NOMO-1 (cell line): ENCODE measurements at regions not wholly inside any gene's neighbourhood (a gene's known extent, or its start where the extent isn't known, plus 50 kb on each side); places are given as distances from the start of the nearest gene placed in this dataset.
"Not testable (repeated sequence)": the region's sequence is repeated elsewhere in the genome, so short reads cannot be mapped to it uniquely, and the experiment has no call there.

Experiments used
- DNase-seq, 2 experiments: peaks; one replicate each; lab custom pipeline; 2025; ENCODE audit not compliant: unreplicated experiment in 2 of 2; lab: John Stamatoyannopoulos, UW

DNA sequence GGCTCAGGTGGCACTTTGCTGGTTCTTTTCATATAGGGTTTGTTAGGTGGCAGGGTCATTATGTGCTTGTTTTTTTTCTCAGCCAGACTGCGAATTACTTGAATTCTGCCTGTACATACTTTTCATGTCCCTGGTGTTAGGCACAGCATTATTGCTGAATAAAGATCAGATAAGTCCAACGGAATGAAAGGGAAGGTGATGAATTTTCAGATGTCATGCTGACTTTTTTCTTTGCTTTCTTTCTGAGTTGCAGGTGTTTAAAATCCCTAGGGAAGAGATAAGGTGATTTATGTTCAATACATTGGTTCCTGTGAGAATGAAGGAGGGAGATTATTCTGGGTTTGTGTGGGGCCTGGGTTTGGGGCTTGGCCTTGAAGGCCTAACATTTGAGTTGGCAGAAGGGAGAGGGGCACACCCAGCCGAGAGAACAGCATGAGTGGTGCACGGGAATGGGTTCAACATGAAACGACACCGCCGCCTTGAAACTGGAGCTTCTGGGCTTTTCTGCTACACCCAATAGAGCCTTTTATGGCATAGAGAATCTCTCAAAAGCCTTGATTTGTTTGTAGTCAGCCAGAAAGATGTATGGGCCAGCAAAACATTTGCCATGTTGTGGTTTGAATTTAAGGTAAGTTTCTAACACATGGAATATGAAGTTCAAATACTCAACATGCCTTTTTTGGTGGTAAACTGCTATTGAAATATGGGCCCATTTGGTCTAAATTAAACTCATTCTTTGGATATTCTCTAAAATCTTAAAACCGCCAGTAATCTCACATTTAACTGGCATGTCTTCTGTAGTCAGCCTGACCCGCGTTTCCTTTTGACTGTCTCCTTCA, 477.0 kb downstream of the PCNX1 start:
- no peak for DNase-seq

GRCh38 chr14:71387753-71388152, 480.5 kb downstream of the PCNX1 start:
- DNase-seq, result no peak

DNA sequence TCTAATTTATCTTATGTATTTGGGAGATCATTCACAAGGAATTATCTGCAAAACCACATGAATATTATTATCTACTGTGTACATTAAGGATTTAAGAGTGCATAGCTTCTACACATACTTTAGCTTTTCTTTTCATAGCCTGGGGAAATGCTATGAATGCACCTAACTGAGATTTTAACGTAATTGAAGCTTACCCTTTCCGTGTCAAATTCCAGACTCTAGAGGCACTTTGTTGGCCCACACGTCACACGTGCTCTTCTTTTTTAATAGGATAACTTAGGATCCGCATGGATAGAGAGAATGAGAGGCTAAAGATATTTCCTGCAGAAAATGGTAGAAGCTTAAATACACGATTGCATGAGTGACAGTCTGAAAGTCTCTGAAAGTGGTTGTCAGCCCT, 481.1 kb downstream of the PCNX1 start:
- DNase-seq, result no peak

- DNase-seq, result no peak
Measured at GRCh38 chr14:71388862-71389261, 481.6 kb downstream of the PCNX1 start.

GRCh38 chr14:71394386-71394785, 487.1 kb downstream of the PCNX1 start:
- DNase-seq, result no peak

DNA sequence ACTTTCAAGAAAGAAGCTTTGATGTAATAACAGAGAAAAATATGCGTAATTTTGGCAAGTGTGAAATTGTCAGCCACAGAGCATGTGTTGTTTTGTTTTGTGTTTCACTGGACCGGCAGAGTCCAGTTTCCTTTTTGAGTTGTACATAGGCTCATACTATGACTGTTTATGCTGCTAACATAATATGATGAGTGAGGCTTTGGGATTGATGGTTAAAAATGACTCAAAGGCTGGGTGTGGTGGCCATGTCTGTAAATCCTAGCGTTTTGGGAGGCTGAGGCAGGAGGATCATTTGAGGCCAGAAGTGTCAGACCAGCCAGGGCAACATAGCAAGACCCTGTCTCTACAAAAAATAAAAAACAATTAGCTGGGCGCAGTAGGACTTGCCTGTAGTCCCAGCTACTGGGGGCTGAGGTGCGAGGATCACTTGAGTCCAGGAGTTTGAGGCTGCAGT, 487.9 kb downstream of the PCNX1 start:
- no peak for DNase-seq

DNA sequence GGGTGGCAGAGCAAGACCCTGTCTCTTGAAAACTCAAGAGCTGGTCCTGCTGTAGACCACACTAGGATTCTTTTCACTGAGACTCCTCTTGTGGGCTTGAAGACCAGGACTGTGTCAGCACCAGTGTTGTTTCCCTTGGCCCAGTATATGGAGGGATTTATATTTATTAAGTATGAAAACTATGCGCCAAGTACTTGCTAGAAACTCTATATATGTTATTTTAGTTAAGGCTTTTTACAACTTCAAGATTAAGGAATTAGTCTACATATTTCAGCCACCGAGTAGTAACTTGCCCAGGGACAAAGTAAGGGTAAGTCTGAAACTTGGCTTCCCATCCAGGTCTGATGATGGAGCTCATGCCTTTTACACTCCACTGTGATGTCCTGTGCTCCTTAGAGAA, 488.4 kb downstream of the PCNX1 start:
- no peak for DNase-seq

DNA sequence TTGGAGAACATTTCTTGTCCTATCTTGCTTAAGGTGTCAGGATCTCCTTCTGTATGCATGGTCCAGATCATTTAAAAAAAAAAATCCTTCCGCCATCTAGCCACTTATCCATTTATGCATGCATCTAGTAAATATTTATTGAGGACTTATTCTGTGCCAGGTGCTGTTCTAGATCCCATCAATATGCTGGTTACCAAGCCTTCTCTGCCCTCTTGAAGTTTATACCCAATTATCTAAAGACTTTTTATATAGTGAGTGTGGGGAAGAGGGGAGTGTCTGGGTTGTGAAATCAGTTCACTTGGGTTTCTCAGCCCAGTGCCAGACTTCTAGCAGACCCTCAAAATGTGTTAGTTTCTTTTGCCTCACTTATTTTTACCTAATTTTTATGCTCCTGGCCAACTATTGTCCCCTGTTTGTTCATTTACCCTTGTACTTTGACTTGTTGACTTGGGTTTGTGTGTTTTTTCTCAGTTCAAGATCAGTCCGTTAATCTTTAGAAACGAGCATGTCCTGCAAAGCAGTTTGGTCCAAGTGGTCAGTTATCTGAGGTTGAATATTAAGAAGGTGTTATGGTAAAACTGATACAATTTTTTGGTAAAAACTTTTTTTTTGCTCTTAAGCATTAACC, 488.9 kb downstream of the PCNX1 start:
- no peak for DNase-seq

DNA sequence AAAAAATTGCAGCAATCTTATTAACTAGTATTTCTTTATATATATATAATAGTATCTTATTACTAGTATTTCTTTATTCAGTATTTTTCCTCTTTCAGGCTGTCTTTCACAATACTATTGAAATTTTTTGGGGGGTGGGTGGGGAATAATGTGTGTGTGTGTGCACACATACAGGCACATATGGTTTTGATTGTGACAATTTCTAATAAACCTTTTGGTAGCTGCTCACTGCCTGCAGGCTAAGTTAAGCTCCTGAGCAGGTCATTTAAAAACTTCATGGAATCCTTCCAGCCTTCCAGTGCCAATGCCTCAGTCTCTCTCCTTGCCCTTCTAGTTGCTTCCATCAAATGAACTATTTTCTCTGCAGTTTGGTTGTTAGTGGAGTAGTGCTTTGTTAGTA, 490.1 kb downstream of the PCNX1 start:
- no peak for DNase-seq

DNA sequence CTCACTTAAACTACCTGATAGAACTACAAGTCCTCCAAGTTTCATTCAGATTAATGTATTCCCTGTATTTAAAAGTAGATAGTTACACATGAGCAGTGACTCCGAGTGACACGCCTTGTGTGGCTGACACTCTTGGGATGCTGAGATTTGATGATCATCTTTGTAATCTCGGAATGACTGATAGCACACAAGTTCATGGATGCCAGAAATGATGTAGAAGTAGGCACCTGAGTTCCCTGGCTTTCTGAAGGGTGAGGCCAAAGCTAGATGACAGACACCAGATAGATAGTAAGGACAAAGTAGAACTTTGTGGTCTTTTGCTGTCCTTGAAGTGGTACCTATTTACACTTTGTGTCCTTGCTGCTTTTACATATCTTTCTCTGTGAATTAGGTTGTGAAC, 491.2 kb downstream of the PCNX1 start:
- DNase-seq, result no peak

GRCh38 chr14:71399057-71399487, 491.8 kb downstream of the PCNX1 start:
- DNase-seq, result peak; percentile 68 to 90

GRCh38 chr14:71400871-71401321, 493.6 kb downstream of the PCNX1 start:
- DNase-seq, result peak; percentile 5 to 43

GRCh38 chr14:71402415-71402814, 495.2 kb downstream of the PCNX1 start:
- not testable (repeated sequence) for DNase-seq

DNA sequence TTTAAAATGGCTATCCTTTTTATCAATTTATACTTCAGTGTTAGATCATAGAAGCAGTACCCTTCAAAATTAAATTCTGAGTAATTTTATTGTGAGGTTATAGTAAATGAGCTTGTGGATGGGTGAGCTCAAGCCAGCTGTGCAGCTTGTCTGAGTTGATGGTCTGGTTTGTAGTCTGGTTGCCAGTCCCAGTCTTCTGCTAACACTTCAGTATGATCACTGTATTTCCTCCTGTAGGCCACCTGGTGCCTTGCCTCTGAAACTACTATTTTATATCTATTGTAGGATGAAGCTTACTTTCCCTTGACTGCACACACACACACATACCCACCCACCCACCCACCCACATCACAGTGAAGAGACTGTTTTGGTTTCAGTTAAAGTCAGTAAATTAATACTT, 496.4 kb downstream of the PCNX1 start:
- peak in 1 of 2 experiments; percentile 21 for DNase-seq

DNA sequence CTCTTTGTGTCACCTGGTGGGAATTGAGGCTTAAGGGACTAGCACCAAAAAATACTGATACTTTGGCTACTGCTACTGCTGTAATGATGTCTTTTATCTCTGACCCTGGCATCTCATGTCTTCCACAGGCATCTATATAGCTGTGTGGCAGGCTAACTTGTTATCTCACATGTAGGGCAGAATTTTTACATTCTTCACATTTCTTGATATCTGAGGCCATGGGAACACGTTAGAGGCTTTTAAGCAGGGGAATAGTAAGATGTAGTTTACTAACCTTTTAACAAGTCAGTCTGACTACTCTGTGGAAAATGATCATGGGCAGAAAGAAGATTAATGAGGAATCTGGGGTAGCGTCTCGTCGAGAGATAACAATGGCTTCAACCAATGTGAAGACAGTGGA, 498.4 kb downstream of the PCNX1 start:
- no peak for DNase-seq

DNA sequence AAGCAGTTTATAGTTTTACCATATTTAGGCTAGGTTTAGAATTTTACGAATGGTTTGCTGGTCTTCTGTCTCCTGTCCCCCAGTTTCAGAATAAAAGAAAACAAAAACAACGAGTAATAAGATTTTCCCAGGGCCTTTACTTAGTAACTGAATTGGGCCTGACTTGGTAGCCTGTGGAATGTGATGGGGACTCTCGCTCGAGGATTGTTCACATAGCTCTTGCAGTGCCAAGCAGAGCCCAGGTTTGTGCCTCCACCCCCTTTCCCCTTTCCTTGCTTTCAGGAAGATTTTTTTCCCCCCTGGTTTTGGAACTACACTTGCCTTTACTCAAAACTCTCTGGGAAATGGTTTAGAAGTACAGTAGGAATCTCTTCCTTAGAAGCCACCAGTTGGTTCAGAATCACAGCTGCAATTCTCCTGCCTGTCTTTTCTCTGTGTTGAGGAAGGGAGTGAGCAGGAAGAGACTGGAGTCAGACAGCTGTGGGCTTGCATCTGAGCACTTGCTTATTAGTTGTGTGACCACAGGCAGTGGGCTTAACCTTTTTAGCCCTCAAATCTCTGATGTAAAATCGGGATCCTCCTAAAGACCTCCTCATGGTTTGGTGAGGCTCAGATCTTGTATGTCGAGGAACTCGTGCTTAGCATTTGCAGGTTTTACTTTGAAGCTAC, 501.2 kb downstream of the PCNX1 start:
- DNase-seq, result no peak

GRCh38 chr14:71410578-71411284, 503.5 kb downstream of the PCNX1 start:
- no peak for DNase-seq

GRCh38 chr14:71411285-71411595, 504.0 kb downstream of the PCNX1 start:
- DNase-seq, result no peak

- no peak for DNase-seq
Measured at GRCh38 chr14:71411738-71412137, 504.5 kb downstream of the PCNX1 start.

DNA sequence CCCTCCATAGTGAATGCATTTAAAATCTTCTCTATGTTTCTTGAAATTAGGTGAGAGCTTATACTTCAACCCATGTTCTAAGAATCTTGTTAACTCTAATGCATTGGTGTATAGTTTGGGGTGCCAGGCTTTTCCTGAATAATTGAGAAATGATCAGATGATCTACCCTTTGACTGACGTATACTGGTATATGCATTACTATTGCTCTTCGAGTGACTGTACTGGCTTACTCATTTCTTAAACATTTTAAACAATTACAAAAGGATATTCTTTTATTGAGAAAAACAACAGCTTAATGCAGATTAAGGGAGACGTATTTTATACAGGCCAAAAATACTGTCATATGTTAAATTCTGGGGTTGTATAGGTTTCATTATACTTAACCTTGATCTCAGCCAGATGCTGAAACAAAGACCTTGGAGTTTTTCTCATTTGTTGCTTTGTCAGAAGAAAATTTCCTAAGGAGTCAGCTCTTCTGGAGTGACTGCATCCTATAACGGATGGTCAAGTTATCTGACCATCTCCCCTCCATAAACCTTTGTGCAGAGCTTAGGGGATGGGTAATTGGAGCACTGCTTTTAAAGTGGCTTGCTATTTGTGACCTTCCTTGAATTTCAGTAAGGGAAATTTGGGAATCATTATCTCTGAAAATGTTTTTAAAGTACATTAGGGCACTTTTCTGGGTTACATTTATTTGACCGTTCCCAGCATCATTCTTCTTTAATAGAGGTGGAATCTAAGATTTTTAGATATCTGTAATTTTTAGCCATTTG, 507.6 kb downstream of the PCNX1 start:
- DNase-seq, result no peak

DNA sequence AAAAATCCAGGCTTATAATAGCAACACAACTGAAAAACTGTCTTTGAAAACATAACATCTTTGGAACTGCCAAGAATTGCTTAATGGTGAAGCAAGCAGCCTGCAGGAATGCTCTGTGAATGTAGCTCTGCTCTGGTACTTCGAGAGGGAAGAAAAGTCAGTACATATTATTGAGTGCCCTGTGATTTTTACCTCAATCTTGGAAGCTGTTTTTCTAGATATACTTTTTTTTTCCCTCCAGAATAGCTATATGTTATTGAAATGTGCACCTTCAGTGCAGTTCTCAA, 508.1 kb downstream of the PCNX1 start:
- DNase-seq, result no peak
